ENCODE measurements at regions not wholly inside any gene's neighbourhood (a gene's known extent, or its start where the extent isn't known, plus 50 kb on each side); places are given as distances from the start of the nearest gene placed in this dataset.

DNA sequence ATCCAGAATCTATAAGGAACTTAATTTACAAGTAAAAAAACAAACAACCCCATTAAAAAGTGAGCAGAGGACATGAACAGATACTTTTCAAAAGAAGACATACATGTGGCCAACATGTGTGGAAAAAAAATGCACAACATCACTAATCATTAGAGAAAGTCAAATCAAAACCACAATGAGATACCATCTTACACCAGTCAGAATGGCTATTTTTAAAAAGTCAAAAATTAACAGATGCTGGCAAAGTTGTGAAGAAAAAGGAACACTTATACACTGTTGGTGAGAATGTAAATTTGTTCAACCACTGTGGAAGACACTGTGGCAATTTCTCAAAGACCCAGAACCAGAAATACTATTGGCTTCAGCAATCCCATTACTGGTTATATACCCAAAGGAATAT is 830.0 kb upstream of the ALCAM start:
- TF ChIP-seq, protein P1, sequence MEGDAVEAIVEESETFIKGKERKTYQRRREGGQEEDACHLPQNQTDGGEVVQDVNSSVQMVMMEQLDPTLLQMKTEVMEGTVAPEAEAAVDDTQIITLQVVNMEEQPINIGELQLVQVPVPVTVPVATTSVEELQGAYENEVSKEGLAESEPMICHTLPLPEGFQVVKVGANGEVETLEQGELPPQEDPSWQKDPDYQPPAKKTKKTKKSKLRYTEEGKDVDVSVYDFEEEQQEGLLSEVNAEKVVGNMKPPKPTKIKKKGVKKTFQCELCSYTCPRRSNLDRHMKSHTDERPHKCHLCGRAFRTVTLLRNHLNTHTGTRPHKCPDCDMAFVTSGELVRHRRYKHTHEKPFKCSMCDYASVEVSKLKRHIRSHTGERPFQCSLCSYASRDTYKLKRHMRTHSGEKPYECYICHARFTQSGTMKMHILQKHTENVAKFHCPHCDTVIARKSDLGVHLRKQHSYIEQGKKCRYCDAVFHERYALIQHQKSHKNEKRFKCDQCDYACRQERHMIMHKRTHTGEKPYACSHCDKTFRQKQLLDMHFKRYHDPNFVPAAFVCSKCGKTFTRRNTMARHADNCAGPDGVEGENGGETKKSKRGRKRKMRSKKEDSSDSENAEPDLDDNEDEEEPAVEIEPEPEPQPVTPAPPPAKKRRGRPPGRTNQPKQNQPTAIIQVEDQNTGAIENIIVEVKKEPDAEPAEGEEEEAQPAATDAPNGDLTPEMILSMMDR (IDR thresholded peaks at IDR 0.05; ENCODE audit: borderline replicate concordance, extremely low read depth, low read length, poor library complexity, severe bottlenecking), result no peak
- no peak for TF ChIP-seq EZH2 (IDR thresholded peaks at IDR 0.05; ENCODE audit: borderline replicate concordance, low read depth, low read length, severe bottlenecking)
